ENCODE measurements at regions not wholly inside any gene's neighbourhood (a gene's known extent, or its start where the extent isn't known, plus 50 kb on each side); places are given as distances from the start of the nearest gene placed in this dataset.
A peak's percentile ranks its signal among the peaks of the same experiment; 100 is the strongest.

DNA sequence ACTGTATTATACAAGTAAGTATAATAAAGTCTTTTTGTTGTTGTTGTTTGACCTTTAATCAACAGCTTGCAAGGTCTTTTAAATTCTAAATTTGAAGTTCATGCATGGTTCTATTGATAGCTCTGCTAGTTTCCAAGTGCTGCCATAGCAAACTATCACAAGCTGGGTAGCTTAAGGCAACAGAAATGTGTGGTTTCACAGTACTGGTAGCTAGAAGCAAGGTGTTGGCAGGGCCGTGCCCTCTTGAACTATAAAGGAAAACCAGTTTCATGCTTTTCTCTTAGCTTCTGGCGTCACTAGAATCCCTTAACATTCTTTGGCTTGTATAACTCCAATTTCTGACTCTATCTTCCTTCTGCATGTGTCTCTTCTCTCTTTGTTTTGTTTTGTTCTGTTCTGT is 1021.9 kb upstream of the AUTS2 start:
- Histone ChIP-seq H3K4me3 (no peak overlapping the region), H3K4me1 (no peaks in the 10 kb centered on the region), H3K27ac (no peak overlapping the region), H3K9me3 (peaks cover 0 to 11% (median 2%) of the 10 kb centered on the region in 12 donors), H3K27me3 (no peaks in the 10 kb centered on the region), H3K36me3 (no peaks in the 10 kb centered on the region)
- 65 to 80% (median 69%) methylated on average over 2 of the region's 2 CpGs for WGBS, 4 donors
- intact Hi-C loops (cut with DNase I) = no loop called here
- DNase-seq (no peak), ATAC-seq (no peak)
- TF ChIP-seq, protein P1, sequence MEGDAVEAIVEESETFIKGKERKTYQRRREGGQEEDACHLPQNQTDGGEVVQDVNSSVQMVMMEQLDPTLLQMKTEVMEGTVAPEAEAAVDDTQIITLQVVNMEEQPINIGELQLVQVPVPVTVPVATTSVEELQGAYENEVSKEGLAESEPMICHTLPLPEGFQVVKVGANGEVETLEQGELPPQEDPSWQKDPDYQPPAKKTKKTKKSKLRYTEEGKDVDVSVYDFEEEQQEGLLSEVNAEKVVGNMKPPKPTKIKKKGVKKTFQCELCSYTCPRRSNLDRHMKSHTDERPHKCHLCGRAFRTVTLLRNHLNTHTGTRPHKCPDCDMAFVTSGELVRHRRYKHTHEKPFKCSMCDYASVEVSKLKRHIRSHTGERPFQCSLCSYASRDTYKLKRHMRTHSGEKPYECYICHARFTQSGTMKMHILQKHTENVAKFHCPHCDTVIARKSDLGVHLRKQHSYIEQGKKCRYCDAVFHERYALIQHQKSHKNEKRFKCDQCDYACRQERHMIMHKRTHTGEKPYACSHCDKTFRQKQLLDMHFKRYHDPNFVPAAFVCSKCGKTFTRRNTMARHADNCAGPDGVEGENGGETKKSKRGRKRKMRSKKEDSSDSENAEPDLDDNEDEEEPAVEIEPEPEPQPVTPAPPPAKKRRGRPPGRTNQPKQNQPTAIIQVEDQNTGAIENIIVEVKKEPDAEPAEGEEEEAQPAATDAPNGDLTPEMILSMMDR (IDR thresholded peaks at IDR 0.05) = no peak
- no peak for TF ChIP-seq POLR2A (IDR thresholded peaks at IDR 0.05)

DNA sequence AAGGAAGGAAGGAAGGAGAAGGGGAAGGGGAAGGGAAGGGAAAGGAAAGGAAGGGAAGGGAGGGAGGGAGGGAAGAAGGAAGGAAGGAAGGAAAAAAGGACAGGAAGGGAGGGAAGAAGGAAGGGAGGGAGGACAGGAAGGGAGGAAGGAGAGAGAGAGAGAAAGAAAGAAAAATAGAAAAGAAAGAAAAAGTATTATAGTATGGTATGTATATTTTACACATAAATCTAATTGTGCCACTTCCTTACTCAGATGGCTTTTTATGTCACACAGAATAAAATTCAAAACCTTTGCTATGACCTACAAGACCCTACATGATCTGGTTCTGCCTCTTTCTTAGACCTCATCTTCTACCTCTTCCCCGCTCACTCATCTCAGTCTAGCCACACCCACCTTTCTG is 1016.9 kb upstream of the AUTS2 start:
- TF ChIP-seq, protein P1 (IDR thresholded peaks at IDR 0.05) = no peak
- TF ChIP-seq POLR2A (IDR thresholded peaks at IDR 0.05) = no peak
- ATAC-seq (no peak), DNase-seq (no peak)
- Histone ChIP-seq H3K9me3 (peaks cover 0 to 26% (median 7%) of the 10 kb centered on the region in 12 donors), H3K36me3 (no peaks in the 10 kb centered on the region), H3K4me1 (no peaks in the 10 kb centered on the region), H3K27me3 (no peaks in the 10 kb centered on the region), H3K4me3 (no peak overlapping the region), H3K27ac (no peak overlapping the region)
- 90 to 97% (median 94%) methylated on average over 1 of the region's 1 CpG for WGBS, 4 donors
- intact Hi-C loops (cut with DNase I) = no loop called here

DNA sequence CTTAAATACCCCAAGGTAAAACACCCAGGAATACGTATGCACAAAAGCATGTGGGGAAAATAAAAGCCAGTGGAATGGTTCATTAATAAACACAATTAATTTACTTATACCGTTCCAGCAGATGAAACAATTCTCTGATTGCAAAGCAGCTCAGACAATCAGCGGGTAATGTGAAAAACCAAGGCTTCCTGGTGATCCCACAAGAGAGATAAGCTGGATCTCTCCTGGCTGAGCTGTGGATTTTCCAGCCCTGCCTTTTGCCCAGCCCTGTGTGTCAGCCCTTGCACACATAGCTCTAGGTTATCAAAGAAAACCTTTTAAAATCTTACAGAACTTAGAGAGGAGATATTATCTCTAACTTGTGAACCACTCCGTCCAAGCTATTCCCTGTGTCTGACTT is 1010.7 kb upstream of the AUTS2 start:
- no peaks in the 10 kb centered on the region for H3K36me3 ChIP-seq
- H3K27ac ChIP-seq = no peak overlapping the region
- ATAC-seq = no peak
- 38 to 49% (median 42%) methylated on average over 4 of the region's 4 CpGs for WGBS, 4 donors
- no peak for TF ChIP-seq POLR2A (IDR thresholded peaks at IDR 0.05)
- TF ChIP-seq, protein P1 (IDR thresholded peaks at IDR 0.05) = no peak
- H3K27me3 ChIP-seq = peaks cover 0 to 4% (median 0%) of the 10 kb centered on the region in 9 donors
- intact Hi-C loops (cut with DNase I) = no loop called here
- no peak for DNase-seq
- no peaks in the 10 kb centered on the region for H3K4me1 ChIP-seq
- no peak overlapping the region for H3K4me3 ChIP-seq
- peaks cover 0 to 6% (median 0%) of the 10 kb centered on the region in 12 donors for H3K9me3 ChIP-seq

DNA sequence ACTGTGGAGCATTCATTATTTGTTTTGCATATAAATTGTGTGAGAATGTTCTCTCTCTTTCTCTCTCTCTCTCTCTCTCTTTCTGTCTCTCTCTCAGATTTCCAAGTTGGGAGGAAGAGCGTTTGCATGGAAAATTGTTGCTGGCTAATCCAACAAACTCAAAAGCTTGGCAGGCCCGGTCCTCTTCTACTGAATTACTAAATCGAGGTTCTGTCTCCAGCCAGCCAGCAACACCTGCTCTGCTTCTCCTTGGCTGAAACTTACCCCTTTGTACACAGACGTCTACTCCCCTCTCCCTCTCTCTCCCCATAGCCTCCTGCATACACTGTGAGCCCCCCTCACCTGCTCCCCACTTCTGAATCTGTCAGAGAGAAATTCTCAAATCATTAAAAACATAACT is 996.4 kb upstream of the AUTS2 start:
- whole genome bisulfite sequencing, 4 donors = 36 to 61% (median 44%) methylated on average over 4 of the region's 4 CpGs
- Histone ChIP-seq H3K27ac (no peak overlapping the region), H3K36me3 (no peaks in the 10 kb centered on the region), H3K4me1 (no peaks in the 10 kb centered on the region), H3K4me3 (no peak overlapping the region), H3K27me3 (no peaks in the 10 kb centered on the region), H3K9me3 (peaks cover 0 to 5% (median 0%) of the 10 kb centered on the region in 12 donors)
- TF ChIP-seq, protein P1 (IDR thresholded peaks at IDR 0.05) = no peak
- no peak for TF ChIP-seq POLR2A (IDR thresholded peaks at IDR 0.05)
- intact Hi-C loops (cut with DNase I) = loop anchor here in 2 of 10 donors (10.0 kb wide), 2 partner anchors 63 to 373 kb away; no protein-coding TSS in a partner anchor
- peak in 1 of 5 donors; percentile 5 for DNase-seq
- ATAC-seq = no peak
